ENCODE measurements at regions not wholly inside any gene's neighbourhood (a gene's known extent, or its start where the extent isn't known, plus 50 kb on each side); places are given as distances from the start of the nearest gene placed in this dataset.
"Not testable (repeated sequence)": the region's sequence is repeated elsewhere in the genome, so short reads cannot be mapped to it uniquely, and the experiment has no call there.

DNA sequence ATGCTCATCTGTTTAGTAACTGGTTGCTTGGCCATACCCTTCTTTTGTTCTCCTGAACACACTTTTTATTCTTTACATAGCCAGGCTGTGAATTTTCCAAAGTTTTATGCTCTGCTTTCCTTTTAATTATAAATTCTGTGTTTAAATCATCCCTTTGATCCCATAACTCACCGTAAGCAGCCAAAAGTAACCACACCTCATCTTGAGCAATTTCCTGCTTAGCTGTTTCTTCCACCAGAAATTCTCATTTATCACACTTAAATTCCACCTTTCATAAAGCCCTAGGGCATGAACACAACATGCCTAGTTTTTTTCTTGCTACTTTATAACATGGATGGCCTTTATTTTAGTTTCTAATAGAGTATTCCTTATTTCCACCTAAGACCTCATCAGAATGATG is 510.7 kb downstream of the C12orf50 start:
- DNase-seq, result no peak

DNA sequence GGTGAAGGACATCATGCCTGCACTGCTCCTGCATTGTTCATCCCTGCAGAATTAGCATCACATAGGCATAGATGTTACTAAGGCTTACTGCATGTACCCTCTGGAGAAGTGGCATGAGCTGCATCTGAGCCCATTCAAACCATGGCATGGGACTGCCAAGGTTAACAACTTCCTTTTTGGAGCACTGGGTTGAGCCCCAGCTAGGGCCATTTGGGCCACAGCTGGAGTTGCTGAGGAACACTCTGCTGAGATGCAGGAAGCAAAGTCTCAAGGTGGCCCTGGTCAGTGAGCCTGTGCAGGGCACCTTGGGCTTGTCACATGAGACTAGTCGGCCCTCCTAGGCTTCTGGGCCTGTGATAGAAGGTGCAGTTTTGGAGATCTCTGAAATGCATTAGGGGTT is 511.2 kb downstream of the C12orf50 start:
- DNase-seq, result no peak

DNA sequence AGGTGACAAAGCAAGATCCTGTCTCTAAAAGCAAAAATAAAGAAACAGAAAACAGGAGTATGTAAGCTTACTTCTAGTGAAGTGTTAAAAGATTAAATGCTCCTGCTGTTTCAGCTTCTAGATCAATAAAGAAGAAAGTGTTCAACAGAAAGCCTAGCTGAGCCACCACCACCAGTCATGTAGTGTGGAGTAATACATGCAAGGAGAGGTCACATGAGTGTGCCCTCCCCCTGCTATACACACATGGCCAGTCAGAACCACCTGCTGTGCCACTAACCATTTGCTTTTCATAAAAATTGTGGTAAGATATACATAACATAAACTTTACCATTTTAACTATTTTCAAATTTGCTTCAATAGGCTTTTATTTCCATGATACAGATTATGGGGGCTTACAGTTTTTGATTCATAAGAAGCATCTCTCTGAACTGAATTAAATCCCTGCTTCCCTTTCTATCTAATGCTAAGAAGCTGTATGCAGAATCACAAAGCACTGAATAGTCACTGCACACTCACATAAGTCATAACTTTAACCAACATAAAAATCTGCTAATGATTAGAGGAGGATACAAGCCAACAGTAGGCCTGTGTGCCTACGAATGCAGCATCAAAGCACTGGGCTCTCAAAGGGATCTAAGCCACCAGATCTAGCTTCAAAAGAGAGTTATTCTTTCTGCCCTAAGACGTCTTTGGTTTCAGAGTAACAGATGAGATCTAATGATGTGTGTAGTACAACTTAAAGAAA is 515.5 kb downstream of the C12orf50 start:
- DNase-seq, result no peak

- DNase-seq, result no peak
Observed at GRCh38 chr12:87511371-87511770, 517.8 kb downstream of the C12orf50 start.

GRCh38 chr12:87509237-87509820 is 519.9 kb downstream of the C12orf50 start:
- peak; percentile 92 for DNase-seq

DNA sequence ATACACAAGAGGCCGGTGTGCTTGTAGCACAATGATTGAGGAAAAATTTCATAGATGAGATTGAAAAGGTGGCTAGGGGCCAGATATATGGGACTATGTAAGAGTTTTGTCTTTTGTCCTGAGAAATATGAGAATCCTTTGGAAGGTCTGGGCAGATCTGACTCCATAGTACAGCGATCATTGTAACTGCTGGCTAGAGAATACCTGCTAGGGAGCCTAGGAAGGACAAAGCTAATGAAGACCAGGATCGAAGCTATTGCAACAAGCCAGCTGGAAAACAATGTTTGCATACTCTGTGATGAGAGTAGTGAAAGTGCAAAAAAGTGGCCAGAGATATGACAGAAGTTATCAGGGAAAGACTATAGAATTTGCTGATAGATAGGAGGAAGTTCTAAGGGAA is 537.6 kb downstream of the C12orf50 start:
- no peak for DNase-seq

DNA sequence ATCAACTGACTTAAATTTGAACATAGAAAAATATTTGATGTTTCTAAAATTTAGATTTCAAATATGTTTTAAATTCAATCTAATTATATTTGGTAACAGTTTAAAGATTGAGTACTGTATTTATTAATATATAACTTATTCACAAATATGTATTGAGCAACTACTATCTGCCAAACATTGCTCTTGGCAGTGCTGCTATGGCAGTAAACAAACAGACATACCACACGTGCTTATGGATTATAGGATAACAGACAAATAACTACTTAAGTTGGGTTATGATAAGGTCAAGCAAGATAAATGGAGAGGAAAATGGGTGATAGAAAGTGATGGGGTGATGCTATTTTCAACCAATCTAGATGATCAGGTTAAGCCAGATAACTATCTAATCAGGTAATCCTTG is 538.1 kb downstream of the C12orf50 start:
- DNase-seq, result no peak

GRCh38 chr12:87469295-87469694 is 559.9 kb downstream of the C12orf50 start:
- DNase-seq, result no peak

DNA sequence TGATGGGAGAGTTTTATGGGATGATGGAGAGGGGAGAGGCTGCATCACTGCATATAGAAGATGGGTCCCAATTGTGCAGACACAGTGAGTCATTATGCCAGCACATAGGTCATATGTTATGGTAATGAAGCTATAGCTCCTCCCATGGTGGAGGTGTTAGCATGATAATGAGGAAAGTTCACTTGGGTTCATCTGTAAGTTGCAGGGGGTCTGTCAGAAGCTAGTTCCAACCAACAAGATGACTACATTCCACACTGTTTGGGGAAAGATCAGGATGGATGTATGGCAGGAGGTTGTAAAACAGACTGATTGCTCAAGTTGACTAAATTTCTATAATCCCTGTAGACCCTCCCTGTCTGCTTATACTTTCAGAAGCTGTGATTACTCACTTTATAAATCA is 561.3 kb downstream of the C12orf50 start:
- no peak for DNase-seq

GRCh38 chr12:87464565-87464964 is 564.6 kb downstream of the C12orf50 start:
- no peak for DNase-seq

GRCh38 chr12:87444039-87444438 is 585.2 kb downstream of the C12orf50 start:
- DNase-seq, result no peak

- DNase-seq, result no peak
Observed at GRCh38 chr12:87441511-87441910, 587.7 kb downstream of the C12orf50 start.

- DNase-seq, result no peak
Observed at GRCh38 chr12:87439990-87440827, 589.0 kb downstream of the C12orf50 start.

DNA sequence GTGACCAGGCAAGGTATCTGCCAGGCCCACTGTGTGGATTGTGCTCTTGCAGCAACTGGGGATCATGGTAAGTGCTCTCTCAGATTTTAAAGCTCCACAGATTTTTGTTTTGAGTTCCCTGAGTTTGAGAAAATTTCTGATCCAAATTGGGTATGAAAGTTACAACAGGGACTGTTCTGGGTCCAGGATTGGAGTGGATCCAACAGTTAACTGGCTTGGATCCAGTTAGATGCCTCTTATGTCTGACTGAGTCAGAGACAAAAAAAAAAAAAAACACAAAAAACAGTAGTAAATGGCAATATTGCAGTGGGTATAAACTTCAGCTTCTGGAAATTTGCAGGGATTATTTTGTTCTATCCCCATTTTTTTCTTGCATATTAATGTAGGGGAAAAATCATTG is 598.8 kb downstream of the C12orf50 start:
- DNase-seq, result no peak

- no peak for DNase-seq
Observed at GRCh38 chr12:87428701-87429277, 600.4 kb downstream of the C12orf50 start.

- DNase-seq, result no peak
Observed at GRCh38 chr12:87427770-87428169, 601.4 kb downstream of the C12orf50 start.

DNA sequence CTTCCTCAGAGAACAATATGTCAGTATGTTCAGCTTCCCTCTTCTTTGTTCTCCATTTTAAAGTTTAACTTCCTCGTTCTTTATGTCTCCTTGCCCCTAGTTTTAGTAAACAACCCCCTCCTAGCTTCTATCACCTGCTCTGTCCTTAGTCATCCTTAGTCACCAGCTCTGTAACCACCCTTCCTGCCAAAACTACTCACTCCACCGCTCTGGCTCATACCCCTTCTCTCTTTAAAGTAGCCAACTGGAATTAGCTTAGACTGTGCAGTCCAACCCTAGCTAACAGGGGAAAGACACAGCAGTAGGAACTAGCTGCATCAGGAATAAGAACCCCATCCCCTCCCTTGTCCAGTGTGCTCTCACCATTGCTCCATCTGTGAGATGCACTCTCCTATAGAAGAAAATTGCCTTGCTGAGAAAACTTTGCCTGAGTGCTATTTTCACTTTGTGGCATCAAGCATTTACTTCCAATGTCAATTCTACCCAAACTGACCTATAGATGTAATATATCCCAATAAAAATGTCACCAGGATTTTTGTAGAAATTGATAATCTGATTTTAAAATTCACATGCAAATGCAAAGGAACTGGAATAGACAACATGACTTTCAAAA is 603.2 kb downstream of the C12orf50 start:
- peak; percentile 71 for DNase-seq

- not testable (repeated sequence) for DNase-seq
Observed at GRCh38 chr12:87421233-87421632, 608.0 kb downstream of the C12orf50 start.

GRCh38 chr12:87413784-87414183 is 615.4 kb downstream of the C12orf50 start:
- no peak for DNase-seq

DNA sequence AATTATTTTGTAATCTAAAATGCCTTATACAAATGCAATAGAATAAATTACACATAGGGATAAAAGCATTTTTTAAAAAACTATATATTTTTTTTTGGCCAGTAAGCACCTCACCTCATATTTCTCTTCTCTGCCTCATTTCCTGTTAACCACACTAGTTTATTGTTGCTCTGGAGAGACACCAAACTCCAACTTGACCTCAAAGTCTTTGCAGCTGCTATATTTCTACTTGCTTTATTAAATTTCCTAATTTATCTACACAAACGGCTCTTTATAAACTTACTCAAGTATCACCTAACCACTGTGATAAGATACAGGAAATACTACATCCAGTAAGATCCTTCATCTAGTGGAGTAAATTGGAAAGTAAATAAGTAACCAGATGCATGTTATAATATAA is 622.3 kb downstream of the C12orf50 start:
- no peak for DNase-seq

- no peak for DNase-seq
Observed at GRCh38 chr12:87405918-87406317, 623.3 kb downstream of the C12orf50 start.

DNA sequence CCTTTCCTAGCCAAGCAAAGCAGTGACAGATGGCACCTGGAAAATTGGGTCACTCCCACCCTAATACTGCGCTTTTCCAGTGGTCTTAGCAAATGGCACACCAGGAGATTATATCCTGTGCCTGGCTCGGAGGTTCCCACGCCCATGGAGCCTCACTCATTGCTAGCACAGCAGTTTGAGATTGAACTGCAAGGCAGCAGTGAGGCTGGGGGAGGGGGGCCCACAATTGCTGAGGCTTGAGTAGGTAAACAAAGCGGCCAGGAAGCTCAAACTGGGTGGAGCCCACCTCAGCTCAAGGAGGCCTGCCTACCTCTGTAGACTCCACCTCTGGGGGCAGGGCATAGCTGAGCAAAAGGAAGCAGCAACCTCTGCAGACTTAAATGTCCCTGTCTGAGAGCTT is 635.0 kb downstream of the C12orf50 start:
- DNase-seq, result not testable (repeated sequence)

DNA sequence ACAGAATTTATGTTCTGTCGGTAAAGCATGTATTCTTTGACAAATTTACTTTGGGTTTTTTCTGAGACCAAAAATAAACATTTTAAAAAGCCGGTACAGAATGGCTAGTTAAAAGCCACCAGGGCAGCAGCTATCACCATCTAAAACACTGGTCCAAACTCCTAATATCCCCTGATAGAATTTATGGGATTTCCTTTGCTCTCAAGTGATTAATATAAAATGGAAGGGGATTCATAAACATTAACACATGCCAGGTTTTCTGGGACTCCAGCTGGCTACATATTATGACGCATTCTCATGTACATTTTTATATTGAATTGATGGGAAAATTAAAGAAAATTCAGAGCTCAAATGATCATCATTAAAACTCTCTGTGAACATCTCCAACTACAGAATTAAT is 640.8 kb downstream of the C12orf50 start:
- DNase-seq, result no peak
